ENCODE measurements at regions not wholly inside any gene's neighbourhood (a gene's known extent, or its start where the extent isn't known, plus 50 kb on each side); places are given as distances from the start of the nearest gene placed in this dataset.

GRCh38 chr19:30082168-30082567 is 140.1 kb downstream of the URI1 start:
- TF ChIP-seq CTCF (IDR thresholded peaks at IDR 0.05; ENCODE audit: low read depth, low read length, missing input control): no peak
- no peak for TF ChIP-seq YY1 (IDR thresholded peaks at IDR 0.05)
- TF ChIP-seq SP1 (IDR thresholded peaks at IDR 0.05): no peak
- TF ChIP-seq RAD21 (IDR thresholded peaks at IDR 0.05): no peak
- TF ChIP-seq TAF1 (conservative IDR thresholded peaks at IDR 0.05): no peak
- no peak for TF ChIP-seq MAX (IDR thresholded peaks at IDR 0.05)
- no peak for TF ChIP-seq RXRA (IDR thresholded peaks at IDR 0.05)
- no peak for TF ChIP-seq EGR1 (IDR thresholded peaks at IDR 0.05; ENCODE audit: low read depth in 2 of 2)
- no peak for TF ChIP-seq REST (IDR thresholded peaks at IDR 0.05)
- no peak for TF ChIP-seq HNF4A (conservative IDR thresholded peaks at IDR 0.05)

All from liver (tissue), 3 donors.